GM06990 (cell line): ENCODE measurements at regions not wholly inside any gene's neighbourhood (a gene's known extent, or its start where the extent isn't known, plus 50 kb on each side); places are given as distances from the start of the nearest gene placed in this dataset.

ENCODE experiments used
- DNase-seq: peaks from one replicate; pipeline ENCODE4 v3.0.0-alpha.2; 2011; ENCODE audit not compliant: insufficient read length; ENCODE audit errors: extremely low read depth
- H3K27me3 ChIP-seq: replicated peaks from 2 replicates; pipeline ENCODE4 v1.6.0; 2011; ENCODE audit warnings: low read length; ENCODE audit not compliant: control insufficient read depth, insufficient read depth
- H3K36me3 ChIP-seq: 2 replicates; pipeline ENCODE4 v1.5.1; 2011; ENCODE audit warnings: low read length; ENCODE audit not compliant: control insufficient read depth, insufficient read depth
- H3K4me3 ChIP-seq: replicated peaks from 2 replicates; pipeline ENCODE4 v1.5.1; 2011; ENCODE audit warnings: low read depth, mild to moderate bottlenecking, control low read depth, low read length
- CTCF ChIP-seq: IDR thresholded peaks from 2 replicates; pipeline ENCODE4 v1.5.1; 2011; ENCODE audit warnings: low read length, control low read depth, mild to moderate bottlenecking, inconsistent platforms; ENCODE audit not compliant: insufficient read depth, poor library complexity, severe bottlenecking

GRCh38 chr22:23397613-23398567 lies 182.2 kb downstream of the IGLL1 start:
- no peak overlapping the region for H3K4me3 ChIP-seq
- H3K27me3 ChIP-seq = no peaks in the 10 kb centered on the region
- H3K36me3 ChIP-seq = no peaks in the 10 kb centered on the region
- TF ChIP-seq CTCF = no peak
- DNase-seq = no peak

GRCh38 chr22:23397008-23397612 lies 183.0 kb downstream of the IGLL1 start:
- Histone ChIP-seq H3K36me3 (no peaks in the 10 kb centered on the region), H3K4me3 (no peak overlapping the region), H3K27me3 (no peaks in the 10 kb centered on the region; the same call in 1 of the 2 replicates)
- no peak for TF ChIP-seq CTCF
- no peak for DNase-seq

DNA sequence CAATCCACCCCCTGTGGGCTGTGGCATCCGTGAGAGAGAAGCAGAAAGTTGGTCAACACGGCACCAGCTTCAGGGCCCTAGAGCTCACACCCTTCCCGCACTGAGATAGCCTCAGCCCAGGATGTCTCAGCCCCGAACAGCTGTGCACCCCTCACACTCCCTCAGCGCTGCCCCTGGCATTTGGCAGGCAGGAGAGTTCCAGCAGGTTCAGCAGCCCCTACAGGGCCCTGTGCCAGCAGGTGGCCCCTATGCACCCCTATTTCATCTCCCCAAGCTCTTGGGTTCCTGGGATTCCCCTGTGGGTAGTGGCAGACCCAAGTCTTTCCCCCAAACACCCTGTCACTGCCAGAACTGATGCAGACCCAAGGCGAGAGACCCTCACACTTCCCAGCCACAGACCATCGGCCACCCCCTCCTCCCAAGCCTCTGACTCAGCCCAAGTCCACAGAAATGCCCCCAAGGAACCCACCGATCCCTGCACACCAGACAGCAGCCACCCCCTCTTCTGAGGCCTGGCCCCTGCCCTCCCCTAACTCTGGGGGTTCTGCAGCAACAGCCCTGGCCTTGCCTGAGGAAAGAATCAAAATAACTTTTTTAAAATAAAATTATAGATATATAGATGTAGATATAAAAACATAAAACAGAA lies 183.6 kb downstream of the IGLL1 start:
- no peak for TF ChIP-seq CTCF
- no peak overlapping the region for H3K4me3 ChIP-seq
- no peaks in the 10 kb centered on the region for H3K36me3 ChIP-seq
- DNase-seq = no peak
- no peaks in the 10 kb centered on the region; the same call in 1 of the 2 replicates for H3K27me3 ChIP-seq

GRCh38 chr22:23395530-23396361 lies 184.3 kb downstream of the IGLL1 start:
- no peak for TF ChIP-seq CTCF
- Histone ChIP-seq H3K4me3 (no peak overlapping the region), H3K36me3 (no peaks in the 10 kb centered on the region), H3K27me3 (no peaks in the 10 kb centered on the region; the same call in 1 of the 2 replicates)
- DNase-seq = no peak
